ENCODE measurements at regions not wholly inside any gene's neighbourhood (a gene's known extent, or its start where the extent isn't known, plus 50 kb on each side); places are given as distances from the start of the nearest gene placed in this dataset.
"Not testable (repeated sequence)": the region's sequence is repeated elsewhere in the genome, so short reads cannot be mapped to it uniquely, and the experiment has no call there.

GRCh38 chr4:10275696-10276095 is 159.1 kb upstream of the WDR1 start:
- DNase-seq = no peak

DNA sequence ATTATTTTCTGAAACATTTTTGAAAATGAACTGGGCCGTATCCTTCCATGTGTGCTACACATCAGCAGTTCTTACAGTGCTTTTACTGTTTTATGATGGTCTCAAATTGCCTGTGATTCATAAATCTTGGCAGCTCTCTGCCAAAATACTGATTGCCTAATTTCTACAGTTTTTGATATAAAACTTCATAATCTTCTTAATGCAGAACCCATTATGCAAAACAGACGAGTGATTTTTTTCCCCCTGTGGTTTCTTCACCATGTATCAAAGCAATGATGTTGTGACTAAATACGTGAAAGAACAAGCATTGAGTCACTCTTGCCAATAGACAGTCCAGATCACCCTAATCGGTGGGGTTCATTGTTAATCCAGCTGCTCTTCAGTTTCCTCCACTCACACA is 156.4 kb upstream of the WDR1 start:
- DNase-seq = no peak

DNA sequence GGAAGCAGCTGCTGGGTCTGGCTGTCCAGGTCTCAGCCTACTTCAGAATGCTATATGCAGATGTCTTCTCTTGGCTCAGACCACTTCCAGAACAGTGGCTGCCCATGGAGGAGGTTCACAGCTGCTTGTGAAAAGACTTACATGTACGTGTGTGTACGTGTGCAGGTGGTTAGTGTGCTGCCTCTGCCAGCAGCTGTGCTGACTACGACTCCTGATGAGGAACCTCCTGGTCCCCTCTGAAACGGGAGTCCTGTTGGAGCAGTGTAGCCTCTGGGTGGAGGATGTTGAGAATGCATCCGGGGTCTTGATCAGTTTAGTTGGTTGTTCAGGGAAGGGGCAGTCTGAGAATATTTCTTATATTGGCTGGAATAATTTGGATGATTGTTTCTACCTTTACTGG is 155.9 kb upstream of the WDR1 start:
- DNase-seq = no peak

GRCh38 chr4:10267066-10267465 is 150.5 kb upstream of the WDR1 start:
- DNase-seq = no peak

DNA sequence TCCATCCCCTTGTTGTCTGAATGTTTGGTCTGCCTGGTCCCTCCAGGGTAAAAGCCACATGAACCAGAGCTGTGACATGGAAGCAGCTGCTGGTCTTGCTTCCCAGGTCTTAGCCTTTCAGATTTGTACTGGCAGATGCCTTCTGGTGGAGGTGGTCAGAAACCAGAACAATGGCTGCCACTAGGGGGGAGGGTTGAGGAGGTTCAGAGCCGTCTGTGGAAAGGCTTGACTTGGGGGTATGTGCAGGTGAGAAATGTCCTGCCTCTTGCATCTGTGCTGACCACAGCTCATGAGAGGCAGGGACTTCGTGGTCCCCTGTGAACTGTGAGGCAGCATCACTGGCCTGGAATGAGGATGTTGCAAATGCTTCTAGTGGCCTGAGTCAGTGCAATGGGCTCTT is 144.2 kb upstream of the WDR1 start:
- DNase-seq = no peak

GRCh38 chr4:10259976-10260375 is 143.4 kb upstream of the WDR1 start:
- no peak for DNase-seq

DNA sequence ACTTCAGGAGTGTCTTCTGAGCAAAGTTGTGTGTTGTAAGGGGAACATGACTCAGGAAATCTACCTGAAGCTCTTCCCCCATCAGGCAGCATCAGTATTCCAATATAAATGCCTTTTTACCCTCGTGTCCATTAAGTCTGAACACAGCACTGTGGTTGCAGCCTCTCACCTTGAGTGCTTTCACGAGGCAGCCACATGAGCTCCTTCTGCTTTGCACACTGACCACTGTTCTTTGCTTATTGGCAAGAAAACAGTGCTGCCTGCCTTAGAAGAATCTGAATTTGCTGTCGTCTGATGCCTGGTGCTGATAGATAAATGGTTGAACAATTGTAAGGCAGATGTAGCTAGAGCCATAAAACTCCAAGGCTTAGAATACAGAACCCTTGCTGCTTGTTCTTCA is 139.6 kb upstream of the WDR1 start:
- DNase-seq = no peak

- DNase-seq = no peak
Observed at GRCh38 chr4:10253765-10254164, 137.2 kb upstream of the WDR1 start.

DNA sequence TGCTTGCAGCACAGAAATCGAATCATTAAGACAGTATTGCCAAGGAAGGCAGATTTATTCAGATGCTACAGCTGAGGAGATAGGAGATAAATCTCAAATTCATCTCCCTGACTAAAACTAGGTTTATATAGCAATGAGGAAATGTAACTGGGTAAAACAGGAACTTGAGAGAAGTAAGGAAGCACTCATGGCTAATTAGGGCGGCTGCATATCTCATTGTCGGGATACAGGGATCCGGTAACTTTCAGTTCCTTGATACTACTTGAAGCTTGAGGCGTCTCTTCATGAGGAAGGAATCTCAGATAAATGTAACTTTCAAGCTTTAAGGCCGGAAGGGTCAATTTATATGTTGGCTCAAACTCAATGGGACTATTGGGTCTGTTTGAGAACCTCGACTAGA is 129.2 kb upstream of the WDR1 start:
- peak; percentile 0 for DNase-seq

GRCh38 chr4:10243856-10244255 is 127.3 kb upstream of the WDR1 start:
- DNase-seq = no peak

DNA sequence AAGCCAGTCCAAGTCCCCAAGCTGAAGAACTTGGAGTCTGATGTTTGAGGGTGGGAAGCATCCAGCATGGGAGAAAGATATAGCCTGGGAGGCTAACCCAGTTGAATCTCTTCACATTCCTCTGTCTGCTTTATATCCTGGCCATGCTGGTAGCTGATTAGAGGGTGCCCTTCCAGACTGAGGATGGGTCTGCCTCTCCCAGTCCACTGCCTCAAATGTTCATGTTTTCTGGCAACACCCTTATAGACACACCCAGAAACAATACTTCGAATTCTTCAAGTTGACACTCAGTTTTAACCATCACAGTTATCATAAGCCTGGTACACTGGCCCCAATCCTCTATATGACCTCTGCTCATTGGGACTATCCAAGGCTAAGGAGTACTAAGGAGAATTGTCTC is 124.1 kb upstream of the WDR1 start:
- DNase-seq = no peak

GRCh38 chr4:10239982-10240654 is 123.5 kb upstream of the WDR1 start:
- no peak for DNase-seq

DNA sequence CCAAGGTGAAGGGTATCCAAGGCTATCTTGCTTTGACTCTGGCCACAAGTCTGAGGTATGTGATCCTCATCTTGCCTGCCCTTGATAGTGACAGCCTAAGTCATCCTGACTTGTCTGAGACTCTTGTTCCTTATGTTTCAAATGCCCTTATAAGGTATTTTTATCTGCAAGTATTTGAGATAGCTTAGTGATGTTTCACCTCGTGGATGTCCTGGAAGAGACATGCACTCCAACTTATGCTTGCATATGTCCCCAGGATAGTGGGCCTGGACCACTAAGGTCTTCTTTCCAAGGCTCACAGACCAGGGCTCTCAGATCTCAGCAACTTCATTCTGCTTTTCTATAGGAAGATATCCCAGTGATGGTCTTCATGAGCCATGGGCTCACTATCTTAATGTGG is 120.5 kb upstream of the WDR1 start:
- DNase-seq = peak; percentile 0

- no peak for DNase-seq
Observed at GRCh38 chr4:10232114-10232513, 115.5 kb upstream of the WDR1 start.

DNA sequence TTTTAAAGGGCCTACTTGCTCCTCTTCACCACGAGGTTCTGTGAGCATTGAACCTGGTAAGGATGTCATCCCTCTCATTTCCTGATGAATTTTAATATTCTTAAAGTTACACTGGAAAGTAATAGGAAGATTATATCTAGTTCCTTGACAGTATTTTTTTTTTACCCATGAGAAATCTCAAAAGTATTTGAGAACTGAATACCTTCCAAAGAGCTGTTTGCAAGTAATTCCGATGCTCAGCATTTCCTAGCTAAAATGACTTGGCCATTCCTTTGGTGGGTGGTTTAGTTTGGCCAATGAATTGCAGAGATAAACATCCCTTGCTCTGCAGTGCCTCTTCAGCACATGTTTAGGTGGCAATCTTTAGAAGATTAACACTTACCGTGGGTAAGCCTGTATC is 110.2 kb upstream of the WDR1 start:
- no peak for DNase-seq

DNA sequence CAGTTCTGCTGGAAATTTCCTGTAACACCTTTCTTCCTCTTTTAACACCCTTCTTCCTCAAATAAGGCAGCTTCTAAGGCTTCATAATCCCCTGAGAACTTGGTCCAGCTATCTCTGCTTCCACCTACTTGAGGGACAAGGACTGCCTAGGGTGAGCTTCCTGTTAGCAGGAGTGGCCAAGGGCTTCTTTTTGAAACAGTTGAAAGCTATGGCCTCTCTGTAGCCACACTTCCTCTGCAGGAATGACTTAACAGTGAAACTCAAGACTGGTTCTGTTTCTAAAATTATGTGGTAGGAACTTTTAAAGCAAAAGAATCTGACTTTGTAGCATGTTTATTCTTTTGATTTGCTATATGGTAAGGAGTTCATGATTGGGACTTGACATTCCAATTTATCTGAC is 108.5 kb upstream of the WDR1 start:
- DNase-seq = no peak

DNA sequence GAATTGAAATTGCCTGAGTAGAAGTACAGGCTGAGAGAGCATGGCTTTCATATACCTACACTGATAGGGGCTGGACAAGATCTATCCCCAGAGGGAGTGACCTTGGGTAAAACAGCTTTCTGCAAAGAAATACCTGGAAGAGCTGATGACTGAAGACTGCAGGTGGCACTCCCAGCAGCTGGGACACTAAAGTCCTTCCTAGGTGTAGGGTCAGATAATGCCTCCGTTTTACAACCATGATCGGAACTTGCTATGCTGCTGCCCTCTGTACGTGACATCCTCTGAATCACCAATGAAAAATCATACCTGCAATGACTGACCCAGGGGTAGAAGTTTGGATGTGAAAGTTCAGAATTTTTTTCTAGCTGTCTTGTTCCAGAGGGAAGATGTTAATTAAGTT is 107.2 kb upstream of the WDR1 start:
- DNase-seq = no peak

DNA sequence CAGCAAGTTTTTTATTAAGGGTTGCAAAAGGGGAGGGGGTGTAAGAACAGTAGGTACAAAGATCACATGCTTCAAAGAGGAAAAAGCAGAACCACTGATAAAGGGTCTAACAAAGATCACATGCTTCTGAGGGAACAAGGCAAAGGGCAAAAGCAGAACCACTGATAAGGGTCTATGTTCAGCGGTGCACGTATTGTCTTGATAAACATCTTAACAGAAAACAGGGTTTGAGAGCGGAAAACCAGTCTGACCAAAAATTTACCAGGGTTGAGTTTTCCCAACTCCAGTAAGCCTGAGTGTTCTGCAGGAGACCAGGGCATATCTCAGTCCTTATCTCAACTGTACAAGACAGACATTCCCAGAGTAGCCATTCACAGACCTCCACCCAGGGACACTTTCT is 96.9 kb upstream of the WDR1 start:
- DNase-seq = not testable (repeated sequence)

DNA sequence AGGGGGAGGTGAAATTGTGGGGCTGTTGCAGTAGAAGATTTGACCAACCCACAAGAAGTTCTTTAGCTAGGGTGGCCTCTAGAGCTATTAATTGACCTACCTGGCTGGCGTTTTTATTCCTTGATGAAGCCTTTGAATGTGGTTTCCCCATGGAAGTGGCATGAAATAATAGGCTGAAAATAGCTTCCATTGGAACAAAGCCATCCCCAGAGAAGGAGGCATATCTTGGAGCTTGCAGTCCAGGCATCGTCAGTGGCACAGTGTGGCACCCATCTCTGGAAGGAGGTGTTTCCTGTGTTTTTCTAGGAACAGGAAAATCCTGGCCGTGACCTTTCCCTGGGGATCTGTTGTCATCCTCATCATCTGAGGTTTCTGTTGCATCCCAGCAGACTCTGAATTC is 96.3 kb upstream of the WDR1 start:
- no peak for DNase-seq

DNA sequence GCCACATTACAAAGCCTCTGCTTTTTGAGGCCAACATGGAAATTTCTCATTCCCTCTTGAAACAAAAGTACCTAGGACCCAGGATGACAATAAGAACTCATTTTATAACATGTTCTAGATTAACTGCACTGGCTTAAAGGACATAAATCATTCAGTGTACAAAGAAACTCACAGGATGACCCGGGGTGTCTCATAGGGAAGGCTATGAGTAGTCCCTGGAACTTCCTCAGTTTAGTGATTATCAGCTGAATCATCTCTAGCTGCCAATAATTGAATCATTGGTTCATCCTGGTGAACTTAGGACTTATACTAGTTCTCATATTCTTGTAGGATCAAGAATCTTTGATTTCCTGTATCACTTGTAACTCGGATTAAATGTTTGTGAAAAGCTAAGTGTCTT is 95.8 kb upstream of the WDR1 start:
- no peak for DNase-seq

- no peak for DNase-seq
Observed at GRCh38 chr4:10207116-10207515, 90.5 kb upstream of the WDR1 start.

- peak; percentile 0 for DNase-seq
Observed at GRCh38 chr4:10205223-10205622, 88.6 kb upstream of the WDR1 start.

DNA sequence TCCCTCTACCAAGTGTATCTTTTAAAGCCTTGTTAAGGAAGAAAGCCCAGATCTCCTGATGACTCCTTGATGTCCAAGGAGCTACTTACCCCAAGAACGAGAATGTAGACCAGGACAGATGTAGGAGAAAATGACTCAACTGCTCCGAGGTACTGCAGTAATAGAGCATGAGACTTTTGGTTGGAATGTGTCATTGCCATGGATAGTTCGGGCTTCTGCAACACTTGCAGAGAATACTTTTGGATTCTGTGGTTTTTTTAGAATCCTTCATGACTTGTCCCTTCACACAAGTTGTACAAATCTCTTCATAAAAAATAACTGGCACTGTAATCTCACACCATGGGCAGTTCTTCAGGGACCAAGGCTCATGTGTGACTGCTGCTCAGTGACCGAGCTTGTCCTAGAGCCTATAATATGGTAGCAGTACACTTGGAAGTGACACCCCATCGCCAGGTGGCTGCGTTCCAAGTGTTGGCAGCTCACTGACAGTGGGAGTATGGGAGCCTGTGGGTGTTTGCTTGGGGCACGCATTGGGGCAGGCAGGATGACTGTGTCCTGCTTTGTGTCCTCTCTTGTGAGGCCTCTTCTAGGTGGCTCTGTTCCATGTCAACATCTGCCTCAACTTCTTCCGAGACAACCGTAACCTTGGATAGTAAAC is 87.9 kb upstream of the WDR1 start:
- no peak for DNase-seq

- no peak for DNase-seq
Observed at GRCh38 chr4:10203851-10204250, 87.3 kb upstream of the WDR1 start.

All from dermis blood vessel endothelial cell (primary cell).